ENCODE measurements at regions not wholly inside any gene's neighbourhood (a gene's known extent, or its start where the extent isn't known, plus 50 kb on each side); places are given as distances from the start of the nearest gene placed in this dataset.

DNA sequence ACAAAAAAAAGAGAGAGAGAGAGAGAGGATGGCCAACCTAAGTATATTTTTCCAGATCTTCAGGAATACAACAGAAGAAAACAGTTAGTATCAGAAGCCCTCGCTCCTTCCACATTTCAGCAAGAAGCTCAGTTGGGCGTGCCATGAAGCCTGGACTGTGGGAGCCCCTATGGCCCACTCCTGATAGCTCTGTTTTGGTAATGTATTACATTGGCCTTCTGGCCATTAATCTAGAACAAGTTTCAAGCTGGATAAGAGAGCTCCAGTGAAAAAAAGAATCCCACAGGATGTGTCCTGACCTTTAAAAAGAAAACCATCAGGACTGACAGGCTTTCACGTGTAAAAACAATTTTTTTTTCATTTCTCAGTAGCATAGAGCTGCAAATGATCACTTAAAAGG, 197.9 kb downstream of the ICOS start (continued):
- TF ChIP-seq, protein P1, sequence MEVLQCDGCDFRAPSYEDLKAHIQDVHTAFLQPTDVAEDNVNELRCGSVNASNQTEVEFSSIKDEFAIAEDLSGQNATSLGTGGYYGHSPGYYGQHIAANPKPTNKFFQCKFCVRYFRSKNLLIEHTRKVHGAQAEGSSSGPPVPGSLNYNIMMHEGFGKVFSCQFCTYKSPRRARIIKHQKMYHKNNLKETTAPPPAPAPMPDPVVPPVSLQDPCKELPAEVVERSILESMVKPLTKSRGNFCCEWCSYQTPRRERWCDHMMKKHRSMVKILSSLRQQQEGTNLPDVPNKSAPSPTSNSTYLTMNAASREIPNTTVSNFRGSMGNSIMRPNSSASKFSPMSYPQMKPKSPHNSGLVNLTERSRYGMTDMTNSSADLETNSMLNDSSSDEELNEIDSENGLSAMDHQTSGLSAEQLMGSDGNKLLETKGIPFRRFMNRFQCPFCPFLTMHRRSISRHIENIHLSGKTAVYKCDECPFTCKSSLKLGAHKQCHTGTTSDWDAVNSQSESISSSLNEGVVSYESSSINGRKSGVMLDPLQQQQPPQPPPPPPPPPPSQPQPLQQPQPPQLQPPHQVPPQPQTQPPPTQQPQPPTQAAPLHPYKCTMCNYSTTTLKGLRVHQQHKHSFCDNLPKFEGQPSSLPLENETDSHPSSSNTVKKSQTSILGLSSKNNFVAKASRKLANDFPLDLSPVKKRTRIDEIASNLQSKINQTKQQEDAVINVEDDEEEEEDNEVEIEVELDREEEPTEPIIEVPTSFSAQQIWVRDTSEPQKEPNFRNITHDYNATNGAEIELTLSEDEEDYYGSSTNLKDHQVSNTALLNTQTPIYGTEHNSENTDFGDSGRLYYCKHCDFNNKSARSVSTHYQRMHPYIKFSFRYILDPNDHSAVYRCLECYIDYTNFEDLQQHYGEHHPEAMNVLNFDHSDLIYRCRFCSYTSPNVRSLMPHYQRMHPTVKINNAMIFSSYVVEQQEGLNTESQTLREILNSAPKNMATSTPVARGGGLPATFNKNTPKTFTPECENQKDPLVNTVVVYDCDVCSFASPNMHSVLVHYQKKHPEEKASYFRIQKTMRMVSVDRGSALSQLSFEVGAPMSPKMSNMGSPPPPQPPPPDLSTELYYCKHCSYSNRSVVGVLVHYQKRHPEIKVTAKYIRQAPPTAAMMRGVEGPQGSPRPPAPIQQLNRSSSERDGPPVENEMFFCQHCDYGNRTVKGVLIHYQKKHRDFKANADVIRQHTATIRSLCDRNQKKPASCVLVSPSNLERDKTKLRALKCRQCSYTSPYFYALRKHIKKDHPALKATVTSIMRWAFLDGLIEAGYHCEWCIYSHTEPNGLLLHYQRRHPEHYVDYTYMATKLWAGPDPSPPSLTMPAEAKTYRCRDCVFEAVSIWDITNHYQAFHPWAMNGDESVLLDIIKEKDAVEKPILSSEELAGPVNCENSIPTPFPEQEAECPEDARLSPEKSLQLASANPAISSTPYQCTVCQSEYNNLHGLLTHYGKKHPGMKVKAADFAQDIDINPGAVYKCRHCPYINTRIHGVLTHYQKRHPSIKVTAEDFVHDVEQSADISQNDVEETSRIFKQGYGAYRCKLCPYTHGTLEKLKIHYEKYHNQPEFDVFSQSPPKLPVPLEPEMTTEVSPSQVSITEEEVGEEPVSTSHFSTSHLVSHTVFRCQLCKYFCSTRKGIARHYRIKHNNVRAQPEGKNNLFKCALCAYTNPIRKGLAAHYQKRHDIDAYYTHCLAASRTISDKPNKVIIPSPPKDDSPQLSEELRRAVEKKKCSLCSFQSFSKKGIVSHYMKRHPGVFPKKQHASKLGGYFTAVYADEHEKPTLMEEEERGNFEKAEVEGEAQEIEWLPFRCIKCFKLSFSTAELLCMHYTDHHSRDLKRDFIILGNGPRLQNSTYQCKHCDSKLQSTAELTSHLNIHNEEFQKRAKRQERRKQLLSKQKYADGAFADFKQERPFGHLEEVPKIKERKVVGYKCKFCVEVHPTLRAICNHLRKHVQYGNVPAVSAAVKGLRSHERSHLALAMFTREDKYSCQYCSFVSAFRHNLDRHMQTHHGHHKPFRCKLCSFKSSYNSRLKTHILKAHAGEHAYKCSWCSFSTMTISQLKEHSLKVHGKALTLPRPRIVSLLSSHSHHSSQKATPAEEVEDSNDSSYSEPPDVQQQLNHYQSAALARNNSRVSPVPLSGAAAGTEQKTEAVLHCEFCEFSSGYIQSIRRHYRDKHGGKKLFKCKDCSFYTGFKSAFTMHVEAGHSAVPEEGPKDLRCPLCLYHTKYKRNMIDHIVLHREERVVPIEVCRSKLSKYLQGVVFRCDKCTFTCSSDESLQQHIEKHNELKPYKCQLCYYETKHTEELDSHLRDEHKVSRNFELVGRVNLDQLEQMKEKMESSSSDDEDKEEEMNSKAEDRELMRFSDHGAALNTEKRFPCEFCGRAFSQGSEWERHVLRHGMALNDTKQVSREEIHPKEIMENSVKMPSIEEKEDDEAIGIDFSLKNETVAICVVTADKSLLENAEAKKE (CRISPR knock-in tag; IDR thresholded peaks at IDR 0.05) = no peak
- TF ChIP-seq EZH2 (IDR thresholded peaks at IDR 0.05; ENCODE audit: low read depth, unreplicated experiment) (no peak), ZNF331 (CRISPR knock-in tag; IDR thresholded peaks at IDR 0.05; ENCODE audit: low read depth) (no peak), JUNB (IDR thresholded peaks at IDR 0.05; ENCODE audit: unreplicated experiment) (no peak)
- TF ChIP-seq, protein P2, sequence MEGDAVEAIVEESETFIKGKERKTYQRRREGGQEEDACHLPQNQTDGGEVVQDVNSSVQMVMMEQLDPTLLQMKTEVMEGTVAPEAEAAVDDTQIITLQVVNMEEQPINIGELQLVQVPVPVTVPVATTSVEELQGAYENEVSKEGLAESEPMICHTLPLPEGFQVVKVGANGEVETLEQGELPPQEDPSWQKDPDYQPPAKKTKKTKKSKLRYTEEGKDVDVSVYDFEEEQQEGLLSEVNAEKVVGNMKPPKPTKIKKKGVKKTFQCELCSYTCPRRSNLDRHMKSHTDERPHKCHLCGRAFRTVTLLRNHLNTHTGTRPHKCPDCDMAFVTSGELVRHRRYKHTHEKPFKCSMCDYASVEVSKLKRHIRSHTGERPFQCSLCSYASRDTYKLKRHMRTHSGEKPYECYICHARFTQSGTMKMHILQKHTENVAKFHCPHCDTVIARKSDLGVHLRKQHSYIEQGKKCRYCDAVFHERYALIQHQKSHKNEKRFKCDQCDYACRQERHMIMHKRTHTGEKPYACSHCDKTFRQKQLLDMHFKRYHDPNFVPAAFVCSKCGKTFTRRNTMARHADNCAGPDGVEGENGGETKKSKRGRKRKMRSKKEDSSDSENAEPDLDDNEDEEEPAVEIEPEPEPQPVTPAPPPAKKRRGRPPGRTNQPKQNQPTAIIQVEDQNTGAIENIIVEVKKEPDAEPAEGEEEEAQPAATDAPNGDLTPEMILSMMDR (conservative IDR thresholded peaks at IDR 0.05; ENCODE audit: low read depth in 2 of 2) = no peak

DNA sequence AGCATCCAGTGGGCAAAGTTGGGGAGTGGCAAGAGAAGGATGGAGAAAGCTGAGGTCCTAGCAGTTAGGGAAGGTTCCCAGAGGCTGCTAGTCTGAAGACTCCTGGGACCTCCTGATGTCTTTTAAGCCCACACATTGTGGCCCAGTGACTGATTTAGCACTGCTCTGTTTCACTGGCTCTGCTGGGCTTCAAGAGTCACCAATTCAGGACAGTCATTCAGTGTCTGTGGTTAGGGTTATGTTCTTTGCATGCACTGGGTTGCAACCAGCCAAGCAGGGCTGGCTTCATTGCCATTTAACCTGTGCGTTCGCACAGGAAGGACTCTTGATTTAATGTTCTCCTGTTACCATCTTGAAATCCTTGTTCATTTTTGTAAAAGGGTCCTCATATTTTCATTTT, 199.2 kb downstream of the ICOS start:
- H4K20me1 ChIP-seq (replicated peaks; ENCODE audit: insufficient read depth) = no peaks in the 10 kb centered on the region
- no peaks in the 10 kb centered on the region for H3K27me3 ChIP-seq (ENCODE audit: insufficient read depth)
- no peaks in the 10 kb centered on the region for H3F3A ChIP-seq (replicated peaks; ENCODE audit: low read depth)
- DNase-seq (ENCODE audit: low spot score) (no peak), ATAC-seq (no peak)
- peaks cover 14% of the 10 kb centered on the region for H3K9me2 ChIP-seq (ENCODE audit: insufficient read depth)
- H3K79me2 ChIP-seq (replicated peaks; ENCODE audit: insufficient read depth) = no peaks in the 10 kb centered on the region
- Mint-ChIP-seq H3K4me3 (no peak overlapping the region), H3K4me1 (peaks cover 14% of the 10 kb centered on the region), H3K36me3 (ENCODE audit: low read depth) (no peaks in the 10 kb centered on the region), H3K27me3 (ENCODE audit: insufficient read depth, low read depth, poor library complexity) (peaks cover 2% of the 10 kb centered on the region), H3K9me3 (no peaks in the 10 kb centered on the region), H3K27ac (no peak overlapping the region)
- H3K4me3 ChIP-seq = no peak overlapping the region
- no peak overlapping the region for H3K4me2 ChIP-seq
- no peak overlapping the region for H3K27ac ChIP-seq (ENCODE audit: low read depth)
- H3K4me1 ChIP-seq (ENCODE audit: insufficient read depth) = peaks cover 13% of the 10 kb centered on the region
- no peaks in the 10 kb centered on the region for H3K36me3 ChIP-seq (ENCODE audit: insufficient read depth)
- no peak overlapping the region for H2AFZ ChIP-seq
- TF ChIP-seq, protein P3, sequence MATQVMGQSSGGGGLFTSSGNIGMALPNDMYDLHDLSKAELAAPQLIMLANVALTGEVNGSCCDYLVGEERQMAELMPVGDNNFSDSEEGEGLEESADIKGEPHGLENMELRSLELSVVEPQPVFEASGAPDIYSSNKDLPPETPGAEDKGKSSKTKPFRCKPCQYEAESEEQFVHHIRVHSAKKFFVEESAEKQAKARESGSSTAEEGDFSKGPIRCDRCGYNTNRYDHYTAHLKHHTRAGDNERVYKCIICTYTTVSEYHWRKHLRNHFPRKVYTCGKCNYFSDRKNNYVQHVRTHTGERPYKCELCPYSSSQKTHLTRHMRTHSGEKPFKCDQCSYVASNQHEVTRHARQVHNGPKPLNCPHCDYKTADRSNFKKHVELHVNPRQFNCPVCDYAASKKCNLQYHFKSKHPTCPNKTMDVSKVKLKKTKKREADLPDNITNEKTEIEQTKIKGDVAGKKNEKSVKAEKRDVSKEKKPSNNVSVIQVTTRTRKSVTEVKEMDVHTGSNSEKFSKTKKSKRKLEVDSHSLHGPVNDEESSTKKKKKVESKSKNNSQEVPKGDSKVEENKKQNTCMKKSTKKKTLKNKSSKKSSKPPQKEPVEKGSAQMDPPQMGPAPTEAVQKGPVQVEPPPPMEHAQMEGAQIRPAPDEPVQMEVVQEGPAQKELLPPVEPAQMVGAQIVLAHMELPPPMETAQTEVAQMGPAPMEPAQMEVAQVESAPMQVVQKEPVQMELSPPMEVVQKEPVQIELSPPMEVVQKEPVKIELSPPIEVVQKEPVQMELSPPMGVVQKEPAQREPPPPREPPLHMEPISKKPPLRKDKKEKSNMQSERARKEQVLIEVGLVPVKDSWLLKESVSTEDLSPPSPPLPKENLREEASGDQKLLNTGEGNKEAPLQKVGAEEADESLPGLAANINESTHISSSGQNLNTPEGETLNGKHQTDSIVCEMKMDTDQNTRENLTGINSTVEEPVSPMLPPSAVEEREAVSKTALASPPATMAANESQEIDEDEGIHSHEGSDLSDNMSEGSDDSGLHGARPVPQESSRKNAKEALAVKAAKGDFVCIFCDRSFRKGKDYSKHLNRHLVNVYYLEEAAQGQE (IDR thresholded peaks at IDR 0.05; ENCODE audit: unreplicated experiment) = no peak
- no peak for TF ChIP-seq EZH2 (IDR thresholded peaks at IDR 0.05; ENCODE audit: low read depth, unreplicated experiment)
- TF ChIP-seq, protein P4, sequence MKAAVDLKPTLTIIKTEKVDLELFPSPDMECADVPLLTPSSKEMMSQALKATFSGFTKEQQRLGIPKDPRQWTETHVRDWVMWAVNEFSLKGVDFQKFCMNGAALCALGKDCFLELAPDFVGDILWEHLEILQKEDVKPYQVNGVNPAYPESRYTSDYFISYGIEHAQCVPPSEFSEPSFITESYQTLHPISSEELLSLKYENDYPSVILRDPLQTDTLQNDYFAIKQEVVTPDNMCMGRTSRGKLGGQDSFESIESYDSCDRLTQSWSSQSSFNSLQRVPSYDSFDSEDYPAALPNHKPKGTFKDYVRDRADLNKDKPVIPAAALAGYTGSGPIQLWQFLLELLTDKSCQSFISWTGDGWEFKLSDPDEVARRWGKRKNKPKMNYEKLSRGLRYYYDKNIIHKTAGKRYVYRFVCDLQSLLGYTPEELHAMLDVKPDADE (IDR thresholded peaks at IDR 0.05) = no peak
- TF ChIP-seq STAT1 (IDR thresholded peaks at IDR 0.05; ENCODE audit: unreplicated experiment) = no peak
- no peak for TF ChIP-seq NANOG (IDR thresholded peaks at IDR 0.05; ENCODE audit: borderline replicate concordance)
- TF ChIP-seq EZH2phosphoT487 (IDR thresholded peaks at IDR 0.05; ENCODE audit: unreplicated experiment) = no peak
- no peak for TF ChIP-seq ZNF114 (CRISPR knock-in tag; IDR thresholded peaks at IDR 0.05)
- TF ChIP-seq ZNF331 (CRISPR knock-in tag; IDR thresholded peaks at IDR 0.05; ENCODE audit: low read depth) = no peak

Measured in GM23338 (cell line).